GM21360 (cell line): ENCODE measurements at regions not wholly inside any gene's neighbourhood (a gene's known extent, or its start where the extent isn't known, plus 50 kb on each side); places are given as distances from the start of the nearest gene placed in this dataset.
"Not testable (repeated sequence)": the region's sequence is repeated elsewhere in the genome, so short reads cannot be mapped to it uniquely, and the experiment has no call there.

Experiments used
- ATAC-seq: cut with Tn5 transposase; IDR thresholded peaks from one replicate; pipeline ENCODE4 v1.9.1; 2021; ENCODE audit warnings: mild to moderate bottlenecking, moderate library complexity; ENCODE audit not compliant: unreplicated experiment

- ATAC-seq = no peak
These were observed 108.7 kb upstream of the NCOR2 start for GRCh38 chr12:124675881-124676713.

DNA sequence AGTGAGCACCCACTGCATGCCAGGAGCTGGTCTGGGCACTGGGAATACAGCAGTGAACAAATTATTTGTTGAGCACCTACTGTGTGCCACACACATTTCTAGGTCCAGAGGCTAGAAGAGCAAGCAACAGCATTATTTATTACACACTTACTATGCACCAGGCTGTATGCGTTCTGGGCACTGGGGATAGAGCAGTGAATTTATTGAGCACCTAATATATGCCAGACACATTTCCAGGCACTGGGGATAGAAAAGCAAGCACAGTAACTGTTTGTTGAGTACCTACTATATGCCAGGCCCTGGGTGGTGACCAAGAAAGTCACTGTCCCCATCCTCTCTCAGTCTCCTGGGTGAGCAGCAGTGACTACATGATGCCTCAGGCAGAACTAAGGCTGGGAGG is 107.5 kb upstream of the NCOR2 start:
- ATAC-seq = no peak

- no peak for ATAC-seq
These were observed 106.6 kb upstream of the NCOR2 start for GRCh38 chr12:124673801-124674617.

GRCh38 chr12:124669271-124669721 is 101.9 kb upstream of the NCOR2 start:
- not testable (repeated sequence) for ATAC-seq

GRCh38 chr12:124668602-124669001 is 101.2 kb upstream of the NCOR2 start:
- no peak for ATAC-seq

- ATAC-seq = no peak
These were observed 100.3 kb upstream of the NCOR2 start for GRCh38 chr12:124667506-124668326.

DNA sequence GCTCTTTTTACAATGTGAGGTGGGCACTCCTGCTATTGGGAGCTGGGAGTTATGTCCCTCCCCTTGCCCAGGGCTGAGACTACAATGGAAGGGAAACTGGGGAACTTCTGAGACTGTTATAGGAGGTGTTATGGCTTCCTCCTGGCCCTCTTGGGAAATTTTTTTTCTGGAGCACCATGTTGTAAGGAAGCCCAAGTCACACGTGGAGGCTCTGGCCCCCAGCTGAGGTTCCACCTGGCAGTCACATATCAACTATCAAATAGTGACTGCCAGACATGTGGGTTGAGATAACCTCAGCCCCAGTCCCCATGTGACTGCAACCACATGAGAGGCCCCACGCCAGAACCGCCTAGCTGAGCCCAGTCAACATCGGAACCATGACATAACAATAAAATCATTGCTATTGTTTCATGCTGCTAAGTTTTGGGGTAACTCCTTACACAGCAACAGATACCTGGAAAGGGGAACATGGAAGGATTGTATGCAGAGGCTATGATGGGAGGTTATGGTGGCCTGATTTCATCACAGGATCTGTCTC is 99.4 kb upstream of the NCOR2 start:
- no peak for ATAC-seq

DNA sequence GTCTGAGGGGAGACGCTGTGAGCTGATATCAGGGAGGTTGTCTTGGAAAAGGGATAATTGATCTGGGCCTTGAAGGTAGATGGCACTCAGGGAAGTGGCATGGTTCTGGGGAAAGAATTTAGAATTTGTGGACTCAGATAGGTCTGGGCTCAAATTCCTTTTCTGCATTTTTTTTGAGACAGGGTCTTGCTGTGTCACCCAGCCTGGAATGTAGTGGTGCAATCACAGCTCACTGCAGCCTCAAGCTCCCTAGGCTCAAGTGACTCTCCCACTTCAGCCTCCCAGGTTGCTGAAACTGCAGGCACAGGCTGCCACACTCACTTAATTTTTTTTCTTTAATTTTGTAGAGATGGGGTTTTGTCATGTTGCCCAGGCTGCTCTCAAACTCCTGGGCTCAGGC is 98.1 kb upstream of the NCOR2 start:
- no peak for ATAC-seq

DNA sequence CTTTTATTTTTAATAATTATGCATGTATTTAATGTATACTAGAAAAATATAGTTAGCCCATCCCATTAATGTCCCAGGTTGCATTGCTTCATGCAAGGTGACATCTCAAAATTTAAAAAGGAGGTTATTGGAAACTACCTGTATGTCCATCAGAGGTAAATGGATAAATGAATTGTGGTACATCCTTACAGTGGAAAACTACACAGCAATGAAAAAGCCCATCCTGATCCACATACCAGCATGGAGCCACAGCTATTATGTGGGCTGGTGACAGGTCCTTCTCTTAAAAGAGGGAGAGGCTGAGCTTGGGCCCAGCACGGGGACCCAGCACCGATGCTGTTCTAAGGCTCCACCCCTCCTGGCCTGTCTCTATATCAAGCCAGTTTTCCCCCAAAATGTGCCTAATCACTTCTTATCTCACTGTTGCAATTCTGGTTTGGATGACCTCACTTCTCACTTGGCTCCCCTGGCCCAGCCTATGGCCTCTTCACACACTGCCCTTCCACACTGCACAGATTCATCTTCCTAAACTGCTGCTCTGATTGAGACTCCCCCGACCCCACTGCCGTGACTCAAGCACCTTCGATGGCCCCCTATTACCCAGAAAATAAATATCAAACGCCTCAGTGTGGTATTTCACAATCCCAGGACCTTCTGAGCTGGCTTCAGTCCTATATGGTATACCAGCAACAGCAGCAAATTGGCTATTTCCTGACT is 97.1 kb upstream of the NCOR2 start:
- ATAC-seq = no peak

GRCh38 chr12:124663771-124664366 is 96.5 kb upstream of the NCOR2 start:
- no peak for ATAC-seq

DNA sequence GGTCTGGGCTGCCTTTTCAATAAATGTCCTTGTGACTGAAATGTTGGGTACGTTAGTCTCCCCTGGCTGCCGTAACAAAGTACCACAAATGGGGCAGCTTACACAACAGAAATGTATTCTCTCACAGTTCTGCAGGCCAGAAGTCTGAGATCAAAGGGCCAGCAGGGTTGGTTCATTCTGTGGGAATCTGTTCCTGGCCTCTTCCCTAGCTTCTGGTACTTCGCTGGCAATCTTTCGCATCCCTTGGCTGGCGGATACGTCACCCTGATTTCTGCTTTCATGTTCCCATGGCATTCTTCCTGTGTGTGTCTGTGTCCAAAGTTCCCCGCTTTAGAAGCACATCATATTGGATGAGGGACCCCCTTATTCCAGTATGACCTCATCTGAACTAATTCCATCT is 95.8 kb upstream of the NCOR2 start:
- no peak for ATAC-seq

- no peak for ATAC-seq
These were observed 93.9 kb upstream of the NCOR2 start for GRCh38 chr12:124661341-124661740.

DNA sequence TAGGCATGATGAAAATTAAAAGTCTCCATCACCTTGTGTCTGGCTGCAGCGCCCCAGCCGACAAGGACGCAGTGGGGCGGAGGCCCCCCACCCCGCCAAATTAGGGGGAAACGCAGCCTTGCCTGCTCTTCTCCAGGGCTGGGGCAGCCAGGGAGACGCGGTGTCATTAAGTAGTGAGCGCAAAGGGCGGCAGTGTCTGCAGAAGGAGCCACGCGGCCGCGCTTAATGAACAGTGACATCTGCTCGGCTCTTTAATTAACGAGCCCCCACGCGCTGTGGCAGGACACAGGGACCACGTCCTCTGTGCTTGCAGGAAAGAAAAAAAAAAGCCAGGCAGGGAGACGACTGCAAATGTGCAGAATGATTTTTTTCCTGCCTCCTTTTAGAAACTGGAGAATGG is 93.4 kb upstream of the NCOR2 start:
- ATAC-seq = no peak

GRCh38 chr12:124658806-124659402 is 91.5 kb upstream of the NCOR2 start:
- no peak for ATAC-seq

- ATAC-seq = no peak
These were observed 90.9 kb upstream of the NCOR2 start for GRCh38 chr12:124658302-124658701.

DNA sequence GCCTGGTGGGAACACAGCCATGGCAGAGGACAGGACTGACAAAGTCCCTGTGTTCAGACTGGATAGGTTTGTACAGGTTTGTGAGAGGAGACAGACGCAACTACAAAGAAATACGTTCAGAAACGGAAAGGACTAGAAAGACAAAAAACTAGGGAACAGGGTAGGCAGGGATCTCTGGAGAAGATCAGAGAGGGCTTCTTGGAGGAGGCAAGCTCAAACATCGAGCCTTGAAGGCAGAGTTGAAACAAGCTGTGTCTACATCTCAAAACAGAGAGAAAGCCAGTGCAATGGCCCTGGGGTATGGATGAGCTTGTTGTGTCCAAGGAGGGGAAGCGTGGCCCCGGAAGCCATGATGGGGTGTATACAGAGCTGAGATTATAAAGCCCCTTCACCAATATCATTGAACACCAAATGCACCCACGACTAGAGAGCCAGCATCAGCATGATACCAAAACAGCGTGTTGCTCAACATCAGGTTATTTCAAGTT is 89.6 kb upstream of the NCOR2 start:
- ATAC-seq = no peak

DNA sequence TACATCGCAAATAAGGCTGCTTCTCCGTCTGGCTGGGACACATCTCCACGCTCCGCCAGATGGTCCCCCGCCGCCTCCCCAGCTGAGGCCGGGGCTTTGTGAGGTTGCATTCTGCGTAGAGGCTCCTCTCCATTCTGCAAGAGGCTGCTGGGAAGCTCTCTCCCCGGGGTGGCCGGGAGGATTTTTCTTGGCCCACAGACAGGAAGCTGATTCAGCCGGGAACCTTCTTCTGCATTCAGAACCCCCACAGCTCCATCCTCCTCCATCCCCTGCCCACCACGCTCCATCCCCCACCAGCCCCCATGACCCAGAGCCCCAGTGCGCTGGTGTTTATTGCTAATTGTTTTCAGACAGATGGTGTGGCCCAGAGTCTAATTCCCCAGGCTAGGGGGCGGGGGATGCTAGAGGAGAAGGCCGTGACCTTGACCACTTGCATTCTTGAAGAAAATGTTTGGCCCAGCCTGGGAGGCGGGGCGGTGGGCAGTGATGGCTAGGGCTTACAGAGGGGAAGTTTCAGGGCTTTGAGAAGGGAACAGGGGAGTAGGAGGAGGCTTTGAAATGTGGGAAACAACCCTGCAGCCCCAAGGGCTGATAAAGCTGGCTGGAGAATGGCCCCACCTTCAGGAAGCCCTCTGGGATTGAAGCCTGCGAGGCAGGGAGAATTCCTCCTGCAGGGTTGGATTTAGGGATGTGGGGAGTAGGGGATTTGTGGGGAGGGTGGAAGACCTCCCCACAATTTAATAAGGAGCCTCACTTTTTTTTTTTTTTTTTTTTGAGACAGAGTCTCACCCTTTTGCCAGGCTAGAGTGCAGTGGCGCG is 88.5 kb upstream of the NCOR2 start:
- no peak for ATAC-seq

DNA sequence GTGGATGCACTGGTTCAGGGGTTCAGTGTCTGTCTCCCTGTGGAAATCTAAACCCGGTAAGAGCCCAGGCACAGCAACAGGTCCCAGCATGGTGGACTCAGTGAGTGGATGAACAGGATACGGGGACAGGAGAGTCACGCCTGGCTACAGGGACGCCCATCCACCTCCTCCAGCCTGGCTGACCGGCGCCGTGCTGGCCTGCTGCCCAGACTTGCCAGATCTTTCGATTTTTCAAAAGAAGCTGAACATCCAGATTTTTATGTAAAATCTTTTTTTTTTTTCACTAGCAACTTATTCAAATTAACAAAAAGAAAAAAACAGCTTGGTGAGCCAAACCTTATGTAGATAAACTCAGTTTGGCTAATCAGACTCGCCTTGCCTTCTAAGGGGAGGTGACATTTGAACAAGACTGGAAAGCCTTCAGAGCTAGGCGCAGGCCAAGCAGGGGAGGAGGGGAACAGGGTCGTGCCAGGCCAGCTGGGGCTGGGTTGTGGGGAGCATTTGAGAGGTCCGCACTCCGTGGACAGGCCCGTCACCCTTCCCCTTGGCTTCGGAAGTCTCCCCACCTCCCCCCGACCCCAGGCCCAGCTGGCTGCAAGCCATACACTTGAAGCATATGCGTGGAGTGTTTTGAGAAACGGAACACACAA is 87.8 kb upstream of the NCOR2 start:
- no peak for ATAC-seq
